Activated CD4-positive, alpha-beta memory T cell treated with anti-CD3 and anti-CD28 coated beads, Interleukin-2, amount 10 ng/mL, durations not matched to agents 7 days and 5 days (primary cell): ENCODE measurements at regions not wholly inside any gene's neighbourhood (a gene's known extent, or its start where the extent isn't known, plus 50 kb on each side); places are given as distances from the start of the nearest gene placed in this dataset.
"Not testable (repeated sequence)": the region's sequence is repeated elsewhere in the genome, so short reads cannot be mapped to it uniquely, and the experiment has no call there.

ENCODE experiments used
- CTCF ChIA-PET: fragments of 350-600 bp; sonication (Branson Sonifier 250); formaldehyde crosslinking; loops from one replicate; lab custom pipeline; 2021; ENCODE audit warnings: antibody characterized with exemption, inconsistent platforms; lab: Charles Lee
- POLR2A ChIA-PET: fragments of 350-600 bp; sonication (Branson Sonifier 250); formaldehyde crosslinking; loops from one replicate; lab custom pipeline; 2021; ENCODE audit warnings: antibody characterized with exemption; lab: Charles Lee
- DNase-seq: peaks from one replicate; pipeline ENCODE4 v3.0.0-alpha.2; 2020
- H3K27ac Mint-ChIP-seq: one replicate; pipeline ENCODE4 v1.8.0; 2021; ENCODE audit warnings: mild to moderate bottlenecking, mixed read lengths
- H3K27me3 Mint-ChIP-seq: one replicate; pipeline ENCODE4 v1.8.0; 2021; ENCODE audit warnings: mixed read lengths
- H3K36me3 Mint-ChIP-seq: one replicate; pipeline ENCODE4 v1.8.0; 2021; ENCODE audit warnings: low read depth, mixed read lengths
- H3K4me1 Mint-ChIP-seq: one replicate; pipeline ENCODE4 v1.8.0; 2021; ENCODE audit warnings: mixed read lengths
- H3K4me3 Mint-ChIP-seq: one replicate; pipeline ENCODE4 v1.8.0; 2021; ENCODE audit warnings: mild to moderate bottlenecking, mixed read lengths
- H3K9me3 Mint-ChIP-seq: one replicate; pipeline ENCODE4 v1.8.0; 2021; ENCODE audit warnings: mixed read lengths

DNA sequence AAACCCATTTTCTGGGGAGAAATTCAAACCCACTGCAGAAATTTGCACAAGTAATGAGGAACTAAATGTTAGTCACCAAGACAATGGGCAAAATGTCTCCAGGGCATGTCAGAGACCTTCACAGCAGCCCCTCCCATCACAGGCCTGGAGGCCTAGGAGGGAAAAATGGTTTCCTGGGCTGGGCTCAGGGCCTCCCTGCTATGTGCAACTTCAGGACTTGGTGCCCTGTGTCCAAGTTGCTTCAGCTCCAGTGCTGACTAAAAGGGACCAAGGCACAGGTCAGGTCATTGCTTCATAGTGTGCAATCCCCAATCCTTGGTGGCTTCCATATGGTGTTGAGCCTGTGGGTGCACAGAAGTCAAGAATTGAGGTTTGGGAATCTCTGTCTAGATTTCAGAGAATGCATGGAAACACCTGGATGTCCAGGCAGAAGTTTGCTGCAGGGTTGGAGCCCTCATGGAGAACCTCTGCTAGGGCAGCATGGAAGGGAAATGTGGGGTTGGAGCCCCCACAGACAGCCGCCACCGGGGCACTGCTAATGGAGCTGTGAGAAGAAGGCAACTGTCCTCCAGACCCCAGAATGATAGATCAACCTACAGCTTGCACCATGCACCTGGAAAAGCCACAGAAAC, 358.2 kb upstream of the C1orf174 start:
- CTCF ChIA-PET, DNase-seq, POLR2A ChIA-PET, H3K27ac Mint-ChIP-seq, H3K36me3 Mint-ChIP-seq, H3K27me3 Mint-ChIP-seq, H3K4me1 Mint-ChIP-seq, H3K4me3 Mint-ChIP-seq: not testable (repeated sequence)
- H3K9me3 Mint-ChIP-seq: peaks cover 16% of the 10 kb centered on the region

- no peak for DNase-seq
- Mint-ChIP-seq H3K4me3 (no peak overlapping the region), H3K36me3 (no peaks in the 10 kb centered on the region), H3K27me3 (no peaks in the 10 kb centered on the region), H3K9me3 (peaks cover 16% of the 10 kb centered on the region), H3K4me1 (no peaks in the 10 kb centered on the region), H3K27ac (no peak overlapping the region)
- CTCF ChIA-PET: no interaction called here
- POLR2A ChIA-PET: no interaction called here
These were observed 361.3 kb upstream of the C1orf174 start for GRCh38 chr1:4261327-4261726.

GRCh38 chr1:4262665-4263064, 362.6 kb upstream of the C1orf174 start:
- Mint-ChIP-seq H3K4me3 (no peak overlapping the region), H3K27me3 (no peaks in the 10 kb centered on the region), H3K27ac (no peak overlapping the region), H3K36me3 (no peaks in the 10 kb centered on the region), H3K9me3 (peaks cover 12% of the 10 kb centered on the region), H3K4me1 (peaks cover 4% of the 10 kb centered on the region)
- ChIA-PET POLR2A (no interaction called here), CTCF (no interaction called here)
- DNase-seq: no peak

DNA sequence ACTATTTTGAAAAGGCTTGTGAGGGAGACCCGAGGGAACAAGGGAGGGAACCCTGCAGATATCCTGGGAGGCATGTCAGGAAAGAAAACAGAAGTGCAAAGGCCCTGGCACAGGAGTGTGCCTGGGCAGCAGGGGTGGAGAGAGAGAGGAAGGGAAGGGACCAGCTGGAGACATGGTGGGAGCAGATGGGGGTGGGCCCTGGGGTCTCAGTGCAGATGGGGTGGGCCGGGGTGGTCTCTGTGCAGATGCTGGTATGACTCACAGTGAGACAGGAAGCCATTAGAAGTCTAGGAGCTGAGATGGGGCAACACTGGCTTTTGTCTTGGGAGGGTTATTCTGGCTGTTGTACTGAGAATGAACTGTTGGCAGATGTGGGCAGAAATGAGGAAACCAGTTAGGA, 363.6 kb upstream of the C1orf174 start:
- peaks cover 8% of the 10 kb centered on the region for H3K4me1 Mint-ChIP-seq
- no peaks in the 10 kb centered on the region for H3K36me3 Mint-ChIP-seq
- ChIA-PET CTCF (no interaction called here), POLR2A (no interaction called here)
- no peak overlapping the region for H3K4me3 Mint-ChIP-seq
- peaks cover 6% of the 10 kb centered on the region for H3K9me3 Mint-ChIP-seq
- no peaks in the 10 kb centered on the region for H3K27me3 Mint-ChIP-seq
- no peak overlapping the region for H3K27ac Mint-ChIP-seq
- DNase-seq: no peak

DNA sequence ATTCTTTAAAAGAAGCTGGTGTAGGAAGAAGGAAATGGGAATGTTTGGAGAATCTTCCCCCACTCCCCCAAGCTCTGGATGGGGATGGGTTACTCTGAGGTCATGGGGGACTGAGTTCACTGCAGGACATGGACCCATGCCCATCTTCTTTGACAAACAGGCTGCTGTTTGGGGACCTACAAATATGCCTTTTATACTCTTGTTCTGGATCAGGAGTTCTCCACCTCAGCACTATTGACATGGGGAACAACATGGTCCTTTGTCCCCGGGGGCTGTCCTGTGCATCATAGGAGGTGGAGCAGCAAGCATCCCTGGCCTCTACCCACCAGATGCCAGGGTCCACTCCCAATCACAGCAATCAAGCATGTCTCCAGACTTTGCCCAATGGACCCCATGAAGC, 365.8 kb upstream of the C1orf174 start:
- Mint-ChIP-seq H3K9me3 (no peaks in the 10 kb centered on the region), H3K36me3 (no peaks in the 10 kb centered on the region), H3K4me1 (peaks cover 8% of the 10 kb centered on the region), H3K4me3 (no peak overlapping the region), H3K27me3 (no peaks in the 10 kb centered on the region), H3K27ac (no peak overlapping the region)
- no peak for DNase-seq
- POLR2A ChIA-PET: no interaction called here
- CTCF ChIA-PET: no interaction called here

DNA sequence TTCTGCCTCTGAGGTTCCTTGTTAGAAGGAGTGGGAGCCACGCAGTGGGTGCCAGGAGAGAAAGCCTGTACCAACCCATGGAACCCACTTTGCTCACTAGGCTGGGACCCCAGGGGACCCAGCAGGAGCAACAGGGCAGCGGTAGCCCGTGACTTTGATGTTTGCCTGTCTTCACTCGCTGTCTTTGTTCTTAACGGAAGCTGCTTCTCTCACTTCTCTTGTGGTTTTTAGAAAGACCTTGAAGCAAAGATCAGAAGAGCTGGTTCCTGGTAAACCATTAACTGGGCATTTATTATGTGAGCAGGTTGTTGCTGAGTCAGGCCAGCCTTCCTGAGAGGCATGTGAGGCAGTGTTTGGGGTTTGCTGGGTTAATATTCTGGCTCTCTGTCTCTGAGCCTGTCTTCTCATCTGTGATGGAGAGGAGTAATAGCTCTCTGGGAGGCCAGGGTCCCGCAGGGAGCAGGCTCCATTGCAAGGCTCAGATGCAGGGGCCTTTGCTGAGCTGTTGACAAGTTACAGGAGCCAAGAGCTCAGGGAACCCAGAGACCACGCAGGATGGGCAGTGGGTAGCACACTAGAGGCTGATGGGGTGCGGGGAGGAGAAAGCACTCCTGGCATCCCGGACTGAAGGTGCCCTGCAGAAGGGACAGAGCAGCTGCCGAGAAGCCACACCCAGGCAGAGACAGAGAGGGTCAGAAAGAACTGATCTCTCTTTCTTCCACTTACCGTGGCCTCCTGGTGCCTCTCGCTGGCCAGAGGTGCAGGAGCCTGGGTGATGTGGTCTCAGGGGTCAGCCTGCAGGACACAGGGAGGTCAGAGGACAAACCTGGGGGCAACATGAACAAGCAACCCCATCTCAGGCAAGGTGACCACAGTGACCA, 367.5 kb upstream of the C1orf174 start:
- peaks cover 8% of the 10 kb centered on the region for H3K4me1 Mint-ChIP-seq
- no peak overlapping the region for H3K27ac Mint-ChIP-seq
- ChIA-PET POLR2A (no interaction called here), CTCF (no interaction called here)
- H3K9me3 Mint-ChIP-seq: no peaks in the 10 kb centered on the region
- DNase-seq: no peak
- H3K36me3 Mint-ChIP-seq: no peaks in the 10 kb centered on the region
- H3K4me3 Mint-ChIP-seq: no peak overlapping the region
- H3K27me3 Mint-ChIP-seq: no peaks in the 10 kb centered on the region

GRCh38 chr1:4268262-4268888, 368.3 kb upstream of the C1orf174 start:
- no peak overlapping the region for H3K27ac Mint-ChIP-seq
- POLR2A ChIA-PET: no interaction called here
- CTCF ChIA-PET: no interaction called here
- no peaks in the 10 kb centered on the region for H3K27me3 Mint-ChIP-seq
- DNase-seq: no peak
- no peaks in the 10 kb centered on the region for H3K36me3 Mint-ChIP-seq
- peaks cover 8% of the 10 kb centered on the region for H3K4me1 Mint-ChIP-seq
- H3K4me3 Mint-ChIP-seq: no peak overlapping the region
- no peaks in the 10 kb centered on the region for H3K9me3 Mint-ChIP-seq

- no peak for DNase-seq
- H3K9me3 Mint-ChIP-seq: no peaks in the 10 kb centered on the region
- H3K4me3 Mint-ChIP-seq: no peak overlapping the region
- H3K27ac Mint-ChIP-seq: no peak overlapping the region
- peaks cover 8% of the 10 kb centered on the region for H3K4me1 Mint-ChIP-seq
- POLR2A ChIA-PET: no interaction called here
- CTCF ChIA-PET: no interaction called here
- no peaks in the 10 kb centered on the region for H3K36me3 Mint-ChIP-seq
- H3K27me3 Mint-ChIP-seq: no peaks in the 10 kb centered on the region
These were observed 368.8 kb upstream of the C1orf174 start for GRCh38 chr1:4268889-4269284.

DNA sequence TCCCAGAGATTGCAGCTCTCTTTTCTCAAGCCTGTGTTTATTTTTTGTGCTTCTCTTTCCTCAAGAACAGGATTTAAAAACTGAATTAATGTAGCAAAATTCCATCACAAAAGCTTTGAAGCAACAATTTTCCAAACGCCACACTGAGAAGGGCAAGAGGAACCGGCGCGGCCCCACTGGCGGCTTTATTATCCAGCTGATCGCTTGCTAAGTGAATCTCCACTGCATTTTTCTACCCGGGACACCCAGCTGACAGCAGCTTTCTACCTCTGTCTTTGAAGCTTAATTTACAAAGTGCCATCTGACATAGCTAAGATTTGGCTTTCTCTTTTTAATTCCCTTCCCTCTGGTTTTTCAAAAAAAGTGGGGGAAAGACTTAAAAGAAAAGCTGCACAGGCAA, 369.3 kb upstream of the C1orf174 start:
- Mint-ChIP-seq H3K27ac (no peak overlapping the region), H3K4me1 (peaks cover 8% of the 10 kb centered on the region), H3K27me3 (no peaks in the 10 kb centered on the region), H3K36me3 (no peaks in the 10 kb centered on the region), H3K9me3 (no peaks in the 10 kb centered on the region), H3K4me3 (no peak overlapping the region)
- ChIA-PET POLR2A (no interaction called here), CTCF (no interaction called here)
- DNase-seq: no peak

DNA sequence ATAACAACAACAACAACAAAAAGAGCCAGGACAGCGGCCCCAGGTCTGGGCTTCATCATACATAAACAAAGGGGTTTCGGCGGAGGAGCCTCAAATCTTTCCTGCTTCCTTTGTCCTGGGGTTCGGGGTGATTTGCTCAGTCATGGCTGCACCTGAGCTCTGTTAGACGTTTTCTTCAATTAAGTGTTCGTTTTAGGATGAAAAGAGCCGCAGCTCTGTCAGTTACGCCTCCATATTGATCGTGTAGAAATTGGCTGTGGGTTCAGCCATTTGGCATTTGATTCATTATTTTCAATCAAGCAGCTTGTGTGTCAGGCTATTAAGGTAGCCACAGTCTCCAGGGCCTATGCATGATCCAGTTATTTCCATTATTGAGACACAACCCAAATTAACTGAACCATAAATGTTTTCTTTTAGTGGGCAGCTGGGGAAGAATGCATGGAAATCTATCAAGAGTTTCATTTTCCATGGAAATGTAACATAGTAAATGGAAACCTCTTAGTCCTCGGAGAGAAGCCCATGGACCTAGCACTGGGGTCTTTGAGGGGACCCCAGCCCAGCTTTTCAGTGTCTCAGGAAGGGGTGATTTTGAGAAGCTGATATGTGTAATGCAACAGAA, 370.0 kb upstream of the C1orf174 start:
- POLR2A ChIA-PET: no interaction called here

GRCh38 chr1:4270651-4271337, 370.7 kb upstream of the C1orf174 start:
- Mint-ChIP-seq H3K4me3 (no peak overlapping the region), H3K9me3 (peaks cover 2% of the 10 kb centered on the region), H3K4me1 (peaks cover 8% of the 10 kb centered on the region), H3K36me3 (no peaks in the 10 kb centered on the region), H3K27ac (no peak overlapping the region), H3K27me3 (no peaks in the 10 kb centered on the region)
- DNase-seq: no peak
- POLR2A ChIA-PET: no interaction called here
- CTCF ChIA-PET: no interaction called here

More for the DNA sequence above, 370.0 kb upstream of the C1orf174 start:
- no peak for DNase-seq
- Mint-ChIP-seq H3K27me3 (no peaks in the 10 kb centered on the region), H3K4me1 (peaks cover 8% of the 10 kb centered on the region), H3K9me3 (no peaks in the 10 kb centered on the region), H3K4me3 (no peak overlapping the region), H3K27ac (no peak overlapping the region), H3K36me3 (no peaks in the 10 kb centered on the region)
- CTCF ChIA-PET: no interaction called here

- peaks cover 4% of the 10 kb centered on the region for H3K9me3 Mint-ChIP-seq
These were observed 371.4 kb upstream of the C1orf174 start for GRCh38 chr1:4271338-4271998.

More at GRCh38 chr1:4271338-4271998, 371.4 kb upstream of the C1orf174 start:
- no peaks in the 10 kb centered on the region for H3K27me3 Mint-ChIP-seq
- no peak overlapping the region for H3K4me3 Mint-ChIP-seq
- no peak overlapping the region for H3K27ac Mint-ChIP-seq
- DNase-seq: no peak
- CTCF ChIA-PET: no interaction called here
- peaks cover 8% of the 10 kb centered on the region for H3K4me1 Mint-ChIP-seq
- no peaks in the 10 kb centered on the region for H3K36me3 Mint-ChIP-seq
- POLR2A ChIA-PET: no interaction called here
